ENCODE measurements at regions not wholly inside any gene's neighbourhood (a gene's known extent, or its start where the extent isn't known, plus 50 kb on each side); places are given as distances from the start of the nearest gene placed in this dataset.

- Histone ChIP-seq H3K9ac (ENCODE audit: extremely low read depth, insufficient read length, low read length) (no peak overlapping the region), H3K79me2 (ENCODE audit: insufficient read depth, low read length) (no peaks in the 10 kb centered on the region), H2AFZ (ENCODE audit: low read length) (no peak overlapping the region), H4K5ac (ENCODE audit: insufficient read length, low read depth, low read length) (no peak overlapping the region), H3K4me1 (ENCODE audit: insufficient read depth, low read length) (peaks cover 2% of the 10 kb centered on the region; the same call in 1 of the 2 replicates), H3K79me1 (ENCODE audit: insufficient read depth, low read depth, low read length, poor library complexity, severe bottlenecking) (no peaks in the 10 kb centered on the region), H3K4ac (ENCODE audit: low read depth, low read length) (no peak overlapping the region), H2BK12ac (ENCODE audit: insufficient read length, low read depth, low read length) (no peak overlapping the region), H3K18ac (ENCODE audit: insufficient read length, low read depth, low read length) (no peak overlapping the region), H3K9me3 (ENCODE audit: control insufficient read depth, low read depth, low read length) (no peaks in the 10 kb centered on the region), H4K20me1 (ENCODE audit: control insufficient read depth, insufficient read depth, insufficient read length) (no peaks in the 10 kb centered on the region), H3K14ac (ENCODE audit: insufficient read depth, low read length) (no peak overlapping the region), H2BK5ac (ENCODE audit: insufficient read length, low read length) (no peak overlapping the region), H2BK20ac (ENCODE audit: low read depth, low read length, poor library complexity, severe bottlenecking) (no peak overlapping the region), H3K4me2 (ENCODE audit: insufficient read depth, insufficient read length, low read length) (no peak overlapping the region), H2BK15ac (ENCODE audit: low read depth, low read length) (no peak overlapping the region), H3K27me3 (ENCODE audit: insufficient read depth, low read length) (no peaks in the 10 kb centered on the region), H2BK120ac (ENCODE audit: low read depth, low read length, poor library complexity, severe bottlenecking) (no peak overlapping the region), H3K27ac (ENCODE audit: insufficient read length, low read depth, low read length) (no peak overlapping the region), H4K8ac (replicated peaks; ENCODE audit: insufficient read length, low read depth, low read length) (no peak overlapping the region), H3T11ph (ENCODE audit: low read length) (no peak overlapping the region), H3K56ac (ENCODE audit: insufficient read length, low read depth, low read length) (no peak overlapping the region), H4K91ac (ENCODE audit: insufficient read length, low read depth, low read length) (no peak overlapping the region), H3K23me2 (ENCODE audit: insufficient read length, low read depth, low read length, poor library complexity, severe bottlenecking) (no peaks in the 10 kb centered on the region), H3K23ac (ENCODE audit: insufficient read length, low read depth, low read length) (no peak overlapping the region), H2AK5ac (ENCODE audit: insufficient read length, low read length) (no peak overlapping the region)
- Mint-ChIP-seq H3K4me3 (no peak overlapping the region), H3K27ac (no peak overlapping the region), H3K36me3 (ENCODE audit: insufficient read depth in 1 of 3, low read depth in 3 of 3) (no peaks in the 10 kb centered on the region), H3K27me3 (ENCODE audit: low read depth) (no peaks in the 10 kb centered on the region; the same call in none of the 2 replicates), H3K4me1 (peaks cover 19 to 32% of the 10 kb centered on the region in 2 experiments), H3K9me3 (no peaks in the 10 kb centered on the region)
- no peak for DNase-seq
- no CpG with 5 or more reads among the region's 11 CpGs for WGBS (ENCODE audit: extremely low coverage, insufficient read length, low lambda C conversion rate)
- TF ChIP-seq, protein P1, sequence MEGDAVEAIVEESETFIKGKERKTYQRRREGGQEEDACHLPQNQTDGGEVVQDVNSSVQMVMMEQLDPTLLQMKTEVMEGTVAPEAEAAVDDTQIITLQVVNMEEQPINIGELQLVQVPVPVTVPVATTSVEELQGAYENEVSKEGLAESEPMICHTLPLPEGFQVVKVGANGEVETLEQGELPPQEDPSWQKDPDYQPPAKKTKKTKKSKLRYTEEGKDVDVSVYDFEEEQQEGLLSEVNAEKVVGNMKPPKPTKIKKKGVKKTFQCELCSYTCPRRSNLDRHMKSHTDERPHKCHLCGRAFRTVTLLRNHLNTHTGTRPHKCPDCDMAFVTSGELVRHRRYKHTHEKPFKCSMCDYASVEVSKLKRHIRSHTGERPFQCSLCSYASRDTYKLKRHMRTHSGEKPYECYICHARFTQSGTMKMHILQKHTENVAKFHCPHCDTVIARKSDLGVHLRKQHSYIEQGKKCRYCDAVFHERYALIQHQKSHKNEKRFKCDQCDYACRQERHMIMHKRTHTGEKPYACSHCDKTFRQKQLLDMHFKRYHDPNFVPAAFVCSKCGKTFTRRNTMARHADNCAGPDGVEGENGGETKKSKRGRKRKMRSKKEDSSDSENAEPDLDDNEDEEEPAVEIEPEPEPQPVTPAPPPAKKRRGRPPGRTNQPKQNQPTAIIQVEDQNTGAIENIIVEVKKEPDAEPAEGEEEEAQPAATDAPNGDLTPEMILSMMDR (conservative IDR thresholded peaks at IDR 0.05) = no peak
Measured at GRCh38 chr21:36538761-36539160, 58.8 kb upstream of the CLDN14 start.
